ENCODE measurements at regions not wholly inside any gene's neighbourhood (a gene's known extent, or its start where the extent isn't known, plus 50 kb on each side); places are given as distances from the start of the nearest gene placed in this dataset.

- intact Hi-C loops (cut with micrococcal nuclease; ENCODE audit: unreplicated experiment), result no loop called here
- Histone ChIP-seq H2AFZ (ENCODE audit: low read length) (no peak overlapping the region), H3K4me2 (ENCODE audit: low read length) (no peak overlapping the region), H3K4me3 (ENCODE audit: low read depth, low read length, poor library complexity, severe bottlenecking) (no peak overlapping the region), H3K27ac (ENCODE audit: low read depth, low read length, poor library complexity, severe bottlenecking) (no peak overlapping the region), H4K20me1 (ENCODE audit: insufficient read depth, low read length) (no peaks in the 10 kb centered on the region), H3K9me3 (ENCODE audit: low read length) (no peaks in the 10 kb centered on the region), H3K4me1 (ENCODE audit: insufficient read depth, low read length, poor library complexity, severe bottlenecking) (no peaks in the 10 kb centered on the region), H3K9me2 (ENCODE audit: insufficient read depth, low read length) (no peaks in the 10 kb centered on the region), H3K79me2 (ENCODE audit: insufficient read depth, low read depth, low read length) (no peaks in the 10 kb centered on the region), H3K36me3 (ENCODE audit: insufficient read depth, low read length) (no peaks in the 10 kb centered on the region)
- BruUV-seq (replicated peaks), result no TSS peak
- TF ChIP-seq EZH2phosphoT487 (IDR thresholded peaks at IDR 0.05; ENCODE audit: borderline replicate concordance, low read depth, low read length) (no peak), CTCF (conservative IDR thresholded peaks at IDR 0.05; ENCODE audit: low read length) (no peak)
- no peak for DNase-seq (ENCODE audit: low spot score)
- ChIA-PET POLR2A (no interaction called here), CTCF (ENCODE audit: unreplicated experiment) (no interaction called here)
These were observed 1187.9 kb downstream of the XPNPEP1 start for GRCh38 chr10:108735380-108735779.

- CTCF ChIA-PET (ENCODE audit: unreplicated experiment), result no interaction called here
- H3K4me2 ChIP-seq (ENCODE audit: low read length), result no peak overlapping the region
- H3K4me3 ChIP-seq (ENCODE audit: low read depth, low read length, poor library complexity, severe bottlenecking), result no peak overlapping the region
- TF ChIP-seq EZH2phosphoT487 (IDR thresholded peaks at IDR 0.05; ENCODE audit: borderline replicate concordance, low read depth, low read length) (no peak), CTCF (conservative IDR thresholded peaks at IDR 0.05; ENCODE audit: low read length) (no peak)
- H3K36me3 ChIP-seq (ENCODE audit: insufficient read depth, low read length), result no peaks in the 10 kb centered on the region
- H4K20me1 ChIP-seq (ENCODE audit: insufficient read depth, low read length), result no peaks in the 10 kb centered on the region
- POLR2A ChIA-PET, result interaction anchor here (0.6 kb wide), 1 partner anchor 36 kb away, joined by 3 read pairs; no protein-coding TSS in a partner anchor
- H3K9me3 ChIP-seq (ENCODE audit: low read length), result no peaks in the 10 kb centered on the region
- BruUV-seq (replicated peaks), result no TSS peak
- intact Hi-C loops (cut with micrococcal nuclease; ENCODE audit: unreplicated experiment), result no loop called here
- no peaks in the 10 kb centered on the region for H3K79me2 ChIP-seq (ENCODE audit: insufficient read depth, low read depth, low read length)
- no peak for DNase-seq (ENCODE audit: low spot score)
- H3K9me2 ChIP-seq (ENCODE audit: insufficient read depth, low read length), result no peaks in the 10 kb centered on the region
- H2AFZ ChIP-seq (ENCODE audit: low read length), result no peak overlapping the region
- H3K27ac ChIP-seq (ENCODE audit: low read depth, low read length, poor library complexity, severe bottlenecking), result no peak overlapping the region
- no peaks in the 10 kb centered on the region for H3K4me1 ChIP-seq (ENCODE audit: insufficient read depth, low read length, poor library complexity, severe bottlenecking)
These were observed 1201.4 kb downstream of the XPNPEP1 start for GRCh38 chr10:108721874-108722273.

- DNase-seq (ENCODE audit: low spot score), result no peak
- no peaks in the 10 kb centered on the region for H3K36me3 ChIP-seq (ENCODE audit: insufficient read depth, low read length)
- TF ChIP-seq EZH2phosphoT487 (IDR thresholded peaks at IDR 0.05; ENCODE audit: borderline replicate concordance, low read depth, low read length) (no peak), CTCF (conservative IDR thresholded peaks at IDR 0.05; ENCODE audit: low read length) (no peak)
- ChIA-PET POLR2A (no interaction called here), CTCF (ENCODE audit: unreplicated experiment) (no interaction called here)
- H3K9me3 ChIP-seq (ENCODE audit: low read length), result no peaks in the 10 kb centered on the region
- BruUV-seq (replicated peaks), result no TSS peak
- H3K79me2 ChIP-seq (ENCODE audit: insufficient read depth, low read depth, low read length), result no peaks in the 10 kb centered on the region
- H2AFZ ChIP-seq (ENCODE audit: low read length), result no peak overlapping the region
- H3K9me2 ChIP-seq (ENCODE audit: insufficient read depth, low read length), result no peaks in the 10 kb centered on the region
- H3K4me1 ChIP-seq (ENCODE audit: insufficient read depth, low read length, poor library complexity, severe bottlenecking), result no peaks in the 10 kb centered on the region
- H4K20me1 ChIP-seq (ENCODE audit: insufficient read depth, low read length), result no peaks in the 10 kb centered on the region
- no peak overlapping the region for H3K4me3 ChIP-seq (ENCODE audit: low read depth, low read length, poor library complexity, severe bottlenecking)
- no peak overlapping the region for H3K27ac ChIP-seq (ENCODE audit: low read depth, low read length, poor library complexity, severe bottlenecking)
- intact Hi-C loops (cut with micrococcal nuclease; ENCODE audit: unreplicated experiment), result no loop called here
- H3K4me2 ChIP-seq (ENCODE audit: low read length), result no peak overlapping the region
These were observed 1207.0 kb downstream of the XPNPEP1 start for GRCh38 chr10:108716352-108716751.

Data from OCI-LY7 (cell line).